HG03342 (cell line): ENCODE measurements at regions not wholly inside any gene's neighbourhood (a gene's known extent, or its start where the extent isn't known, plus 50 kb on each side); places are given as distances from the start of the nearest gene placed in this dataset.
"Not testable (repeated sequence)": the region's sequence is repeated elsewhere in the genome, so short reads cannot be mapped to it uniquely, and the experiment has no call there.

ENCODE experiments used
- ATAC-seq: cut with Tn5 transposase; IDR thresholded peaks from one replicate; pipeline ENCODE4 v1.9.1; 2021; ENCODE audit warnings: mild to moderate bottlenecking, moderate library complexity; ENCODE audit not compliant: unreplicated experiment

DNA sequence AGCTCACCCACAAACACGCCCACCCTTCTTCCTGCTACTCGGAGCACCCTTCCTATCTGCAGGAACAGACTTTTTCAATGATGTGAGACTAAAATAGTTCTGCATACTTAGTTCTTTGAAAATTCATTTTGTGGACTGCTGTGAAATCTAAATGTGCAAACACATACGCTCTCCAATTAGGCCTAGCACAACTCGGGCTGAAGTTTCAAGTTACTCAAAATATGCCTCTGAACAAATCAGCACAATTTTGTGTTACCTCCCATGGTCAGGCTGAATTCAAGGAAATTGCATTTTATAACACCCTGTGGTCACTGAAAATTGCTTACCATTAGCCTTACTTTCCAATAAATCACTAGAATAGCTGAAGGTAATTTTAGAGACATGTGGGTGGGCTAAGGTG is 323.8 kb upstream of the ADCY2 start:
- ATAC-seq = no peak

DNA sequence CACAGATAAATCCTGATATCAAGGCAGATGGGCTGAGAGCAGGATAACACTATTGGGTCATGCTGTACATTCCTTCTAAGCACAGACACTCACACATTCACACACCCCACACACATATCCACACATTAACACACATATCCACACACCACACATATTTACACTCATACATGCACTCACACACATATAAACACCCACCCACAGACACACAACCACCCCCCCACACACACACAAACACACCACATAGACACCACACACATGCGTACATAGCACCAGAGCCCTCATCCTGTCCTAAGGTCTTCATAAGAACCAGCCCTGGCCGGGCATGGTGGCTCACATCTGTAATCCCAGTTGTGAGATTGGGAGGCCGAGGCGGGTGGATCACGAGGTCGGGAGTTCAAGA is 322.3 kb upstream of the ADCY2 start:
- ATAC-seq = no peak

GRCh38 chr5:7074176-7074575 is 321.8 kb upstream of the ADCY2 start:
- no peak for ATAC-seq

DNA sequence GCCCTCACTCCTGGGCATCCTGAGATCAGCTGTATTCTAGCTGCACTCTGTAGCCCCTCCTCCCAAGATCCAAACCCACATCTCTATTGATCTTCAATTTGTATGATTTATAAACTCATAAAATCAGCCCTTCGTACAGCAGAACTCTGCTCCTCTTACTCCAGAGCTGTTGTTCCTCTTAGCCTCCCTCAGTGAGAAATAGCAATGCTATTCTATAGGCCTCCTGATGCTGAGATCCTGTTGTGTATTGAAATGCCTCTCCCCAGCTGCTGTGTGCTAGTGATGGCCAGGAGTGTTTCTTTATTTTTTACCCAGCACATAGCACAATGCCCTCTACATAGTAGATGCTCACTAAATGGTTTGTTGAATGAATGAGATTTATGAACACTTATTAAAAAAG is 320.5 kb upstream of the ADCY2 start:
- no peak for ATAC-seq

- no peak for ATAC-seq
Measured at GRCh38 chr5:7078101-7078500, 317.8 kb upstream of the ADCY2 start.

GRCh38 chr5:7078901-7079300 is 317.0 kb upstream of the ADCY2 start:
- ATAC-seq = no peak

DNA sequence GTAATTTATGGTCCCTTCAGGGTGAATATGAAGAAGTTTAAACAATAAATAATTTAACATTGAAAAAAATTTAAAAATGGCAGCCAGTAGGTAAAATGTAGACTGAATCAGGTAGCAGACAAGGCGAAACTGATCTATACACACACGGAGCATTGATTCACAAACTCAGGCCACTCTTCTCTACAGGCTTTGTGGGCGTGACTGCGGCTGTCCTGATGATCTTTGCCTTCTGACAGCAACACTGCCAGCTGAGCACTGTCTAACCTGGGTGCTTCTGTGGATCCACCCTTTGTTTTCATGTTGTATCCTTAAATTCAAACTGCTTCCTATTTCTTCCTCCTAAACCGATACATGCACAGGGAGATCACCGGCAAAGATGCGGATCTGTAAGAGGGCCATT is 315.4 kb upstream of the ADCY2 start:
- no peak for ATAC-seq

DNA sequence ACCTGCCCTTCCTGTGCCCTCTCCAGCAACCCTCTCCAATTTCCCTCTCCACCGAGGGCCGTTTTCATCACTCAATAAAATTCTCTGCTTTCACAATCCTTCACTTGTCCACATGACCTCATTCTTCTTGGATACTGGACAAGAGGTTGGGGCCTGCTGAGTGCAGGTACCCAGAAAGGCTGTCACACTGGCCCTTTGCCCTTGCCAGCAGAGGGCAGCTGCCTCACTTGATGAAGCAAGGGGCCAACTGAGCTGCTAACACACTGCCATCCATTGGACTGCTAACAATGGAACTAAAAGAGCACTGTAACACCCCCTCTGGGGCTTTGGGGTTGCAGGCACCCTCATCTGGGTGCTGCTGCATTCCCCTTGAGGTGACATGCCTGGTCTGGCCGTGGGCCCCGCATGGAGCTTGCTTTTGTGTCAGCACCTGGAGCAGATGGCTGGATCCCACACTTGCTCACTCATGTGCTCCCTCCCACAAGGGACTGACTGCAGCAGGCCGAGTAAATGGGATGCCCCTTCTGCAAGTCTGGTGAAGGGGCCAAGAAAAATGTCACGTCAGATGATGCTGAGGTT is 308.1 kb upstream of the ADCY2 start:
- ATAC-seq = no peak

DNA sequence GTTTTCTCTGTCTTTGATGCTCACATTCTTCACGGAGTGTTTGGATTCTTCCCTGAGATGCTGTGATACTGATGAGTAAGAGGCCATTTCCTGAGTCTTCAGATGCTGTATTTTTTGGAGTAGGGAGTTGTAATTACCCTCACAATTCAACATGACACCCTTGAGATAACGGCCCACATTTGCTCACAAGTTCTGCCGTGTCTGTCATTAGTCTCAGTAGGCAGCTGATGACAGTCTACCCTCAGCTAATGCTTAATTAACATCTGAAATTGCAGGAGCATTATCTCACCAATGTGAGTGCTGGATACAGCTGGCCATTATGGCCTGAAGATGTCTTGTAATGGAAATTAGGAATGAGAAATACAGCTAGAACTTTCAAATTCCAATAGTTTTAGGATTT is 307.1 kb upstream of the ADCY2 start:
- ATAC-seq = no peak

DNA sequence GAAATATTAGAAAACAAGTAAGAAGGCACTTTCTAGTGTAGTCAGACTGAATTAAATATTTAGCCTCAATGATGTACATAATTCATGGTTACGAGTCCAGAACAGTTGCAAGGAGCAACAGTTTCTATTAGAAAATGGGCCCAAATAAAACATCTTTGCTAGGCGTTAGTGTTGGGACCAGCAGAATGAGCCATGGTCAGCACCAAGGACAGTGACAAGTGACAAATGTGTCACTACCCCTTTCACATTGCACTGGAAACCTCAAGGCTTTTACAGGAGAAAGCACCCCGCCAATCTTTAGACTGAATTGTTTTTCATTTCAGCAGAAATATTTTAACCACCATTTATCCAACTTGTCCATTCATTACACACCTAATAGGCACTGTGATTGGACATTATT is 301.3 kb upstream of the ADCY2 start:
- ATAC-seq = no peak

- no peak for ATAC-seq
Measured at GRCh38 chr5:7096294-7096693, 299.6 kb upstream of the ADCY2 start.

DNA sequence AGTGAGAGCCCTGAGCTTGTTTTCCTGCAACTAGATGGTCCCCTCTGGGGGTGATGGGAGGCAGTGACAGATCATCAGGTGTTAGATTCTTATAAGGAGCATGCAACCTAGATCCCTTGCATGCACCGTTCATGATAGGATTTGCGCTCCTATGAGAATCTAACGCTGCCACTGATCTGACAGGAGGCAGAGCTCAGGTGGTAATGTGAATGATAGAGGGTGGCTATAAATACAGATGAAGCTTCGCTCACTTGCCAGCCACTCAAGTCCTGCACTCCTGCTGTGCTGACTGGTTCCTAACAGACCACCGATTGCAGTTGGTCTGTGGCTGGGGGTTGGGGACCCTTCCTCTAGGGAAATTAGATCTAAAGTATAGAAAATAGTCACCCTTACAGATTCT is 290.6 kb upstream of the ADCY2 start:
- no peak for ATAC-seq

DNA sequence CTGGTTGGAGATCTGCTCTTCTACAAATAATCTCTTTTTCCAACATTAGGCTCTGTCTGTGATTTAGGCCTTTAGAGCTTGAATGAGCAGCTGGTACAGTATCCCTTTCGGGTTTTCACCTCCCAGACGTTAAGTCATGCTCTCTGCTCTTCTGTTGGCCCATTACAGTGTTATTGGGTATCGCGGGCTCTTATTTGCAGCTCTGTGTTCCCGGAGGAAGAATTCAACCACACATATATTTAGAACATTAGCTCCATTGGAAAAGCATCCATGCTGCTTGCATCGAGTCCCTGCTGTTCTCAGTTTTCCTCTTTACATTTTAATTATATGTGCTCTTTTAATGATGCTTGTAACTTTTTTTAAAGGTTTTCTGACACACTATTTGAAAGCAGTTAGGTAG is 278.0 kb upstream of the ADCY2 start:
- no peak for ATAC-seq

DNA sequence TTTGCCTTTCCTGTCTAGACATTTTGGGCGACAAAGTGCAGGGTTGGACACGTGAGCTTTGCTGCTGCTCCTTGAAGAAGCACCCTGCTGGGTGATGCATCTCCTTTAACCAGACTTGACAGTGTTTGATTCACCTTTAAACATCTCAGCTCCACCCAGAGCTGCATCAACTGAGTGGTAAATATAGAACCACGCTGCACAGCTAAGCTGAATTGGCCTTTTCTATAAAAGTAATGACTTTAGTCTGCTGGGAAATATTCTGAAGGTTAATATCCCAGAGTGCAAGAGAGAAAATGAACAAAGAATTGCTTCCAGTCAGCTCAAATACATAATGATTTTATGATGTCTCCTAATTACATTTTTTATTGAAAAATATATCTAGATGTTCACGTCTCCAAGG is 264.3 kb upstream of the ADCY2 start:
- no peak for ATAC-seq

- ATAC-seq = no peak
Measured at GRCh38 chr5:7146886-7147285, 249.1 kb upstream of the ADCY2 start.

DNA sequence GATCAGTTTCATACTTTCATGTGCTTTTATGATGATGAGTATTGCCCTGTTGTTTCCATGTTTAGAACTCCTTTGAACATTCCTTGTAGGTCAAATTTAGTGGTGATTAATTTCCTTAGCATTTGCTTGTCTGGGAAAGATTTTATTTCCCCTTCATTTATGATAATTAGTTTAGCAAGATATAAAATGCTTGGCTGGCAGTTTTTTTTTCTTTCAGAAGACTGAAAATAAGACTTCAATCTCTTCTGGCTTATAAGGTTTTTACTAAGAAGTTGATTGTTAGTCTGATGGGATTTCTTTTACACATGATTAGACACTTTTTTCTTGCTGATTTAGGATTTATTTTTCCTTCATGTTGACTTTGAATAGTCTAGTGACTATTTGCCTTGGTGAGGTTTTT is 238.9 kb upstream of the ADCY2 start:
- no peak for ATAC-seq

DNA sequence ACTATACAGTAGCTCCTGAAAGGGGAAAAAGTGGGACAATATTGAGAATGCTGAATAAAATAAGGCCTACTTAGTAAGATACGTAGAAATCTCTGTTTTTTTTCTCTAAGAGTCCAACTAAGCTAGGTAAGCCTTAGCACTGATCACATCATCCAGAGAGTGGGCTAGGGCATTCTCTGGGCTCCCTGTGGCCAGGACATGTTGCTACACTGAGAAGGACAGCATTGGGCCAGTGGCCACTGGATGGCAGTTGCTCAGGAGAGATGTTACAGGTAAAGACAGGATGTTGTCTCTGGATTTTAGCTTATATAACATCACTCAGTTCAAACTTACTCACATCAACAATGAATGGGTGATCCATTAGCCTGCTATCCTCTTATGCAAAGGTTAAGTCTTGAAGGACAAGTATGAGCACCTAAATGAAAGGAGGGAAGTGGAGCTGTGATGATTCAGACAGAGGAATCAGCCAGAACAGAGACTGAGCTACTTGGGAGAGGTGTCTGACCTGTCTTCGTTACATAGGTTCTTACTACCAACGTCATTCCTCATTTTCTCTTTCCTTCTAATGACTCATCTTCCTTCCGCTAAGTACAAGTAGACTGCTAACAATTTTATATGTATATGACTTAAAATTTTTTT is 226.6 kb upstream of the ADCY2 start:
- no peak for ATAC-seq

DNA sequence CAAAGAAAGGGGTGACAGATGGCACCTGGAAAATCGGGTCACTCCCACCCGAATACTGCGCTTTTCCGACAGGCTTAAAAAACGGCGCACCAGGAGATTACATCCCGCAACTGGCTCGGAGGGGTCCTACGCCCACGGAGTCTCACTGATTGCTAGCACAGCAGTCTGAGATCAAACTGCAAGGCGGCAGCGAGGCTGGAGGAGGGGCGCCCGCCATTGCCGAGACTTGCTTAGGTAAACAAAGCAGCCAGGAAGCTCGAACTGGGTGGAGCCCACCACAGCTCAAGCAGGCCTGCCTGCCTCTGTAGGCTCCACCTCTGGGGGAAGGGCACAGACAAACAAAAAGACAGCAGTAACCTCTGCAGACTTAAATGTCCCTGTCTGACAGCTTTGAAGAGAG is 225.2 kb upstream of the ADCY2 start:
- not testable (repeated sequence) for ATAC-seq

DNA sequence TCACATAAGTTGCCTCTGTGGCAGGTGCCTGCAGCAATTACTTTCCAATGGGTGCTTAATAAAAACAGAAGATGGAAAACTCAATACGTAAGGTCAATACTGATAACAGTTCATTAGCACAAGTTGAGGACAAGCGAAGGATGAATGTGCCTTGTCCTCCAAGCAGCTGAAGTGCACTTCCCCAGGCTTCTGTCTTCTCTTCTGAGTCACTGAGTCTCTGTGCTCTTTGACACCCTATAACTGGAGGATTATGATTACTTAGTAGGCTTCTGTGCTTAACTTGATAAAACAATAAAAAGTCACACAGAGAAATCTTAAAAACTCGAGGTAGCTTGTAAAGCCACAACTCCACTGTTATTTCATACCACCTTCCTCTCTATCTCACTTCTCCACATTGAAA is 216.6 kb upstream of the ADCY2 start:
- ATAC-seq = no peak

- ATAC-seq = no peak
Measured at GRCh38 chr5:7181841-7182240, 214.1 kb upstream of the ADCY2 start.

DNA sequence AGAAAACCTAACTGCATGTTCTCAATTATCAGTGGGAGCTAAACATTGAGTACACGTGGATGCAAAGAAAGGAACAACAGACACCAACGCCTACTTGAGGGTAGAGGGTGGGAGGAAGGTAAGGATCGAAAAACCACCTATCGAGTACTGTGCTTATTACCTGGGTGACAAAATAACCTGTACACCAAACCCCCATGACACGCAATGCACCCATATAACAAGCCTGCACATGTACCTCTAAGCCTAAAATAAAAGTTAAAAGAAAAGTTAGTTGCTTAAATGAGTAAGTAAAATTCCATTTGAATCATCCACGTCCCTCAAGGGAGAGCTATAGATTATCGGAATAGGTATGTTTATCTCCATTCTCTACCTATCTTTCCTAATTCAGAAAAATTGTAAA is 210.2 kb upstream of the ADCY2 start:
- ATAC-seq = no peak

- no peak for ATAC-seq
Measured at GRCh38 chr5:7186818-7187217, 209.1 kb upstream of the ADCY2 start.

GRCh38 chr5:7190712-7191250 is 205.2 kb upstream of the ADCY2 start:
- ATAC-seq = no peak
